Mucosa of rectum (tissue), 2 donors: ENCODE measurements at regions not wholly inside any gene's neighbourhood (a gene's known extent, or its start where the extent isn't known, plus 50 kb on each side); places are given as distances from the start of the nearest gene placed in this dataset.

Experiments
- H3K27ac ChIP-seq, 2 donors: one replicate each; pipeline ENCODE4 v1.7.0; 2013; ENCODE audit warnings: inconsistent platforms in 2 of 2, low read depth in 2 of 2, low read length in 2 of 2
- H3K27me3 ChIP-seq, 2 donors: one replicate each; pipeline ENCODE4 v1.7.0; 2013; ENCODE audit warnings: low read length in 2 of 2; ENCODE audit not compliant: control insufficient read depth in 2 of 2, insufficient read depth in 2 of 2
- H3K36me3 ChIP-seq, 2 donors: one replicate each; pipeline ENCODE4 v1.7.0; 2013; ENCODE audit warnings: low read length in 2 of 2; ENCODE audit not compliant: control insufficient read depth in 2 of 2, insufficient read depth in 2 of 2
- H3K4me1 ChIP-seq, 2 donors: one replicate each; pipeline ENCODE4 v1.7.0; 2013; ENCODE audit warnings: low read length in 2 of 2, mild to moderate bottlenecking in 1 of 2; ENCODE audit not compliant: control insufficient read depth in 2 of 2, insufficient read depth in 2 of 2
- H3K4me3 ChIP-seq, 2 donors: one replicate each; pipeline ENCODE4 v1.7.0; 2013; ENCODE audit warnings: low read length in 2 of 2
- H3K9ac ChIP-seq, 2 donors: one replicate each; pipeline ENCODE4 v1.7.0; 2013; ENCODE audit warnings: low read length in 2 of 2, low read depth in 1 of 2, mild to moderate bottlenecking in 1 of 2
- H3K9me3 ChIP-seq, 2 donors: one replicate each; pipeline ENCODE4 v1.7.0; 2013; ENCODE audit warnings: low read length in 2 of 2; ENCODE audit not compliant: control insufficient read depth in 2 of 2
- donor health status: healthy.
- donor health status: Normal muscosa, but diverticular disease.

DNA sequence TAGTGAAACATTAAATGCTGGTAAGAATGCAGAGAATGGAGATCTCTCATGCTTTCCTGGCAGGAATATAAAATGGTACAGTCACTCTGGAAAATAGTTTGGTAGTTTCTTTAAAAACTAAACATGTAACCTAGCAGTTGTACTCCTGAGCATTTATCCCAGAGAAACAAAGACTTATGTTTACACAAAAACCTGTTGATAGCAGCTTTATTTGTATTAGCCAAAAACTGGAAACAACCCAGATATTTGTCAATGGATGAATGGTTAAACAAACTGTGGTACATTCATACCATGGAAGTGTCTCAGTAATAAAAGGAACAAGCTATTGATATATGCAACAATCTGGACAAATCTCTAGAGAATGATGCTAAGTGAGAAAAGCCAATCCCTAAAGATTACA, 81.7 kb upstream of the CTAGE1 start:
- Histone ChIP-seq H3K9ac (no peak overlapping the region), H3K27ac (no peak overlapping the region), H3K36me3 (no peaks in the 10 kb centered on the region), H3K9me3 (no peaks in the 10 kb centered on the region), H3K4me3 (no peak overlapping the region), H3K27me3 (no peaks in the 10 kb centered on the region), H3K4me1 (no peaks in the 10 kb centered on the region)

DNA sequence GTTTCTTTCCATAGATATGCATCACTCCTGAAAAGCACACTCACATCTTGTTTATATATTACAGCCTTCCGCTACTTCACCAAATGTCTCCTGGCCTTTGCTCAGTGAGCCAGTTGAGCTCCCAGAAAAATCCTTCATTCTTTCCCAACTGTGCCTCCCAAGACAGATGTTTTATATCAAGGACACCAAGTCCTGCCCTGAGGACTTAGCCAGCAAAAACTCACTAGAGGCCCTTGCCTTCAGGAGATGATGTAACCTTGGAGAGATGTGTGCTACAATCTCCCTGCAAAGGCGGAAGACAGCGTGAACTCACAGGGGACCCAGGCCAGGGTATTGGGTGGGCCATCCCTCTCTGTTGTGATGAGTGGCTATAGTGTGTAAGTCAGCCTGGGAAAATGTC, 86.1 kb upstream of the CTAGE1 start:
- H3K9me3 ChIP-seq, result no peaks in the 10 kb centered on the region
- no peak overlapping the region for H3K27ac ChIP-seq
- H3K4me3 ChIP-seq, result no peak overlapping the region
- H3K27me3 ChIP-seq, result no peaks in the 10 kb centered on the region
- H3K36me3 ChIP-seq, result no peaks in the 10 kb centered on the region
- no peak overlapping the region for H3K9ac ChIP-seq
- peaks cover 0 to 2% of the 10 kb centered on the region in 2 donors for H3K4me1 ChIP-seq

DNA sequence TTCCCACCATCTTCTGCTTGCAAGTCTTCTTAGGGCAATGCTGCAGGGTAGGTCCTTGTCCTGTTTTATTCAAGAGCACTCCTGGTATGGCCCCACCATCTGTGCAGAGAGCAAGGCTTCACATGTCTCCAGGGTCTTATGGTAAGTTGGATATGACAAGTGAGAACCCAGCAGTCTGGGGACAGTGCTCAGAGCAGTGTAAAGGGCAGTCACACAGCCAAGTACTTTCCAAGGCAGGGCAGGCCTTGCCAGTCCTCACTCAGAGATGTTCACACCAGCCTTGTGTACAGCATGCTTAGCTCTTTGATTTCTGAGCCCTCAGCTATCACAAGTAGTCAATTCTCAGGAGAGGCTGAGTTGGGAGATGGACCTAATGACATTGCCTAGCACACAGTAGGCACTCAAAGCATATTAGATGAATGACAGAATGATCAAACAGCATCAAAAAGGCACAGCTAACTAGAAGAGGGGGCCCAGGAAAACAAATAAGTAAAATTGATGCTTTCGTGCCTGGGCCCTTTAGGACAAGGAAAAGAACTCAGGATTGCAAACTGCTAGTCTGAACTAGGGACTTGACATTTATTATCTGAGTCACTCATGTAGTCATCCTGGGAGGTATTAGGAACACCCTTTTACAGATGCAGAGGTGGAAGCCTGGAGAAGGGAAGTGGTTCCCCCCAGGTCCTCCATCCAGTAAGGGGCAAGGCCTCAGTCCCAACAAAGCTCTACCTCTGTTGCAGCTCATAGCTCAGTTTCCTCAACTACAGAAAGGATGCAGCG, 86.7 kb upstream of the CTAGE1 start:
- Histone ChIP-seq H3K36me3 (no peaks in the 10 kb centered on the region), H3K4me3 (no peak overlapping the region), H3K27ac (peak overlapping the region in 1 of 2 donors; percentile 48), H3K9ac (no peak overlapping the region), H3K4me1 (peaks cover 0 to 2% of the 10 kb centered on the region in 2 donors), H3K27me3 (no peaks in the 10 kb centered on the region), H3K9me3 (no peaks in the 10 kb centered on the region)

DNA sequence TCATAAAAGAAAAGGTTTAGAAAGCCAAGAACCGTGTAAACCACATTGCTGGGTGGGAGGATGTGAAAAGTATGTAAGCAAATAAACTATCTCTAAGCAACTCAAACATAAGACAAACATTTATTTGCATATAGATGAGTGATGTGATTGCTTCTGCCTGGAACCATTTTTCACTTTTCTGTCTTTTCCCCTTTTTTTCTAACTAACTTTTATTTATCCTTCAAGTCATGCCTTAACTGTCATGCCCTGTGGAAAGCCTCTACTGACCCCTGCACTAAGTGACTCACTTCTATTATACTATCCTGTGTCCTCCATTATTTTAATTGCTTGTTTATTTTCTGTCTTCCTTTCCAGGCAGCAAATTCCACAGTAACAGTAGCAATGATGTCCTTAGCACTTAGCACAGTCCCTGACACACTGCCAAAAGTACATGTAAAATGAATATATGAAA, 87.5 kb upstream of the CTAGE1 start:
- no peaks in the 10 kb centered on the region for H3K27me3 ChIP-seq
- no peaks in the 10 kb centered on the region for H3K36me3 ChIP-seq
- H3K27ac ChIP-seq, result peak overlapping the region in 1 of 2 donors; percentile 48
- no peak overlapping the region for H3K9ac ChIP-seq
- peaks cover 0 to 2% of the 10 kb centered on the region in 2 donors for H3K4me1 ChIP-seq
- H3K9me3 ChIP-seq, result no peaks in the 10 kb centered on the region
- no peak overlapping the region for H3K4me3 ChIP-seq

DNA sequence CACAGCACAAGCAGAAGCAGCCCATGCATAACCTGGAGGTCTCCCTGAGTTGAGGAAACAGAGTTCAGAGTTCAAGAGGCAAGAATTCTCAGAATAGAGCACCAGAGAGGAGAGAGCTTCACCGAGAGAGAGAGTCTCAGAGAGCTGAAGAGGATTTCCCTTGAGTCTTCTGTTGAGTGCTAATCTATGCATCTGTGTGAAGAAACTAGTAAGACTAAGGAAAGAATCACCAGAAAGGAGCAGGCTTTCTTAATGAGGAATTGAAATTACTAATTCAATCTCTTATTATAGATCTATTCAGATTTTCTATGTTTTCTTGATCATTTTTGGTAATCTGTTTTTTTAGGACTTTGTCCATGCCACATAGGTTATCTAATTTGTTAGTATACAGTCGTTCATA, 89.3 kb upstream of the CTAGE1 start:
- Histone ChIP-seq H3K4me3 (no peak overlapping the region), H3K27ac (no peak overlapping the region), H3K27me3 (no peaks in the 10 kb centered on the region), H3K9me3 (no peaks in the 10 kb centered on the region), H3K36me3 (no peaks in the 10 kb centered on the region), H3K4me1 (peaks cover 0 to 2% of the 10 kb centered on the region in 2 donors), H3K9ac (no peak overlapping the region)

DNA sequence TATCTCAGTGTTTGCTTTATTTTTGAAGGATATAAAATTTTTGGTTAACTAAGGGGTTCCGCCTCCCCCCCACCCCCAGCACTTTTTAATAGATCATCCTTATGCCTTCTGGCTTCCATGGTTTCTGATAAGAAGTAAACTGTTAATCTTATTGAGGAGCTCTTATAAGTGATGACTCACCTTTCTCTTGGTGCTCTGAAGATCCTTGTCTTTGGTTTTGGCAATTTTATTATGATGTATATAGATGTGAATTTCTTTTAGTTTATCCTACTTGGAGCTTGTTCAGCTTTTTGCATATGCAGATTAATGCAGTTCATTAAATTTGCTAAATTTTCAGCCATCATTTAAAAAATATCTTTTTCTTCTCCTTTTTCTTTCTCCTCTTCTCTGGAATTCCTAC, 91.7 kb upstream of the CTAGE1 start:
- no peaks in the 10 kb centered on the region for H3K27me3 ChIP-seq
- no peaks in the 10 kb centered on the region for H3K36me3 ChIP-seq
- H3K4me1 ChIP-seq, result peaks cover 0 to 2% of the 10 kb centered on the region in 2 donors
- no peak overlapping the region for H3K4me3 ChIP-seq
- no peak overlapping the region for H3K9ac ChIP-seq
- H3K9me3 ChIP-seq, result no peaks in the 10 kb centered on the region
- H3K27ac ChIP-seq, result no peak overlapping the region

DNA sequence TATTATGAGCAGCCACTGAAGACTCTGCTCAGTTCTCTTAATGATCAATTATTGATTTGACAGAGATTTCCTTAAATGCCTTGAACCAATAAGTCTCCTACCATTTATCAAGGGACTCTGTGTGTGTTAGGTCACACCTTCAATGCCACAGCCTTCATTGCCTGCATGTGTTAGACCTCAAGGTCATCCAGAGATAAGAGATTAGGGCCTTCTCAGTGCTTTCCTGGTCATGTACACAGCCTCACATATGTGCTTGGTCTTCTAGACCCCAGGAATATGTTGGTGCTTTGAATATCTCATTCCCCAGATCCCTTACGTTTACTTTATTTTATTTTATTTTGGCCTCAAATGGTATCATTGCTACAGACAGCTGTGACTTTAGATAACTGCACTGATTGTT, 93.0 kb upstream of the CTAGE1 start:
- no peaks in the 10 kb centered on the region for H3K9me3 ChIP-seq
- no peaks in the 10 kb centered on the region for H3K27me3 ChIP-seq
- no peaks in the 10 kb centered on the region for H3K4me1 ChIP-seq
- no peak overlapping the region for H3K27ac ChIP-seq
- no peak overlapping the region for H3K4me3 ChIP-seq
- H3K36me3 ChIP-seq, result no peaks in the 10 kb centered on the region
- no peak overlapping the region for H3K9ac ChIP-seq

DNA sequence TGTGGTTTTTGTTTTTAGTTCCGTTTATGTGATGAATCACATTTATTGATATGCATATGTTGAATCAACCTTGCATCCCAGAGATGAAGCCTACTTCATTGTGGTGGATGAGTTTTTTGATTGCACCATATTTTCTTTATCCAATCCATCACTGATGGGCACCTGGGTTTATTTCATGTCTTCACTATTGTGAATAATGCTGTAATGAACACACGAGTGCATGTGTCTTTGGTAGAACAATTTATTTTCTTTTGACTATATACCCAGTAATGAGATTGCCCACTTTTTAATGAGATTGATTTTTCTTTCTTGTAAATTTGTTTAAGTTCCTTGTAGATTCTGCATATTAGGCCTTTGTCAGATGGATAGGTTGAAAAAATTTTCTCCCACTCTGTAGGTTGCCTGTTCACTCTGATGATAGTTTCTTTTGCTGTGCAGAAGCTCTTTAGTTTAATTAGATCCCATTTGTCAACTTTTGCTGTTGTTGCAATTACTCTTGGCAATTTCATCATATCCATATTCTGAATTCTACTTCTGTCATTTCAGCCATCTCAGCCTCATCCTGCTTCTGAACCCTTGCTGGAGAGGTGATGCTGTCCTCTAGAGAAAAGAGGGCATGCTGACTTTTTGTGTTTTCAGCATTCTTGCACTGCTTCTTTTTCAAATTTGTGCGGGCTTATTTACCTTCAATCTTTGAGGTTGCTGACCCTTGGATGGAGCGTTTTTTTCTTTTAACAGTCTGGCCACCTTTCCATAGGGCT, 96.2 kb upstream of the CTAGE1 start:
- Histone ChIP-seq H3K9me3 (no peaks in the 10 kb centered on the region), H3K36me3 (no peaks in the 10 kb centered on the region), H3K27ac (no peak overlapping the region), H3K9ac (no peak overlapping the region), H3K27me3 (no peaks in the 10 kb centered on the region), H3K4me3 (no peak overlapping the region), H3K4me1 (no peaks in the 10 kb centered on the region)

DNA sequence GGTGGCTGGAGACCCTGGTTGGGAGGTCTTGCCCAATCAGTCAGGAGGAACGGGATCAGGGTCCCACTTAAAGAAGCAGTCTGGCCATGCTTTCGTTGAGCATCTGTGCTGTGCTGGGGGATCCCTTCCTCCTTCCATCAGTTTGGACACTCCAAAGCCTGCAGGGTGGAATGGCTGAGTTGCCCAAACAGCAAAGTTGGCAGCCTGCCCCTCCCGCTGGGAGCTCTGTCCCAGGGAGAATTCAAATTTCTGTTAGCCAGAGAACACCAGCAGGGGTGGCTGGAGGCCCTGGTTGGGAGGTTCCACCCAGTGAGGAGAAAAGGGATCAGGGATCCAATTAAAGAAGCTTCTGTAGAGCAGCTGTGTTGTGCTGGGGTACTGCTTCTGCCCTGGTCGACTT, 96.9 kb upstream of the CTAGE1 start:
- H3K27ac ChIP-seq, result no peak overlapping the region
- H3K4me1 ChIP-seq, result no peaks in the 10 kb centered on the region
- H3K27me3 ChIP-seq, result no peaks in the 10 kb centered on the region
- no peaks in the 10 kb centered on the region for H3K36me3 ChIP-seq
- no peak overlapping the region for H3K4me3 ChIP-seq
- H3K9ac ChIP-seq, result no peak overlapping the region
- H3K9me3 ChIP-seq, result no peaks in the 10 kb centered on the region

DNA sequence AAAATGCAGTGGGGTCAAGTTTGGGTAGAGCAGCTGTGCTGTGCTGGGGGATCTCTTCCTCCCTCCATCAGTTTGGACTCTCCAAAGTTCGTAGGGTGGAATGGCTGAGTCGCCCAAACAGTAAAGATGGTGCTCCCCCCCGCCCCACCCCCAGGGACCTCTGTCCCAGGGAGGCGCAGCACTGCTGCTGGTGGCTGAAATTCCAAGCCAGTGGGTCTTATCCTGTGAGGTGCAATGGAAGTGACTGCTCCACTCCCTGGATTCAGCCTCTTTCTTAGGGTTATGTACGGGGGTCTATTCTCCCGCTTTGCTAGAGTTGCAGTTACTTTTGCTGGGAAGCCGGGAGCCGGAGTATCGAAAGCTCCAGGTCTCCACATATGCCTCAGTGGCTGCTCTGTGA, 97.5 kb upstream of the CTAGE1 start:
- Histone ChIP-seq H3K36me3 (no peaks in the 10 kb centered on the region), H3K9ac (no peak overlapping the region), H3K27ac (no peak overlapping the region), H3K4me3 (no peak overlapping the region), H3K4me1 (no peaks in the 10 kb centered on the region), H3K27me3 (no peaks in the 10 kb centered on the region), H3K9me3 (no peaks in the 10 kb centered on the region)
